ENCODE measurements at regions not wholly inside any gene's neighbourhood (a gene's known extent, or its start where the extent isn't known, plus 50 kb on each side); places are given as distances from the start of the nearest gene placed in this dataset.

DNA sequence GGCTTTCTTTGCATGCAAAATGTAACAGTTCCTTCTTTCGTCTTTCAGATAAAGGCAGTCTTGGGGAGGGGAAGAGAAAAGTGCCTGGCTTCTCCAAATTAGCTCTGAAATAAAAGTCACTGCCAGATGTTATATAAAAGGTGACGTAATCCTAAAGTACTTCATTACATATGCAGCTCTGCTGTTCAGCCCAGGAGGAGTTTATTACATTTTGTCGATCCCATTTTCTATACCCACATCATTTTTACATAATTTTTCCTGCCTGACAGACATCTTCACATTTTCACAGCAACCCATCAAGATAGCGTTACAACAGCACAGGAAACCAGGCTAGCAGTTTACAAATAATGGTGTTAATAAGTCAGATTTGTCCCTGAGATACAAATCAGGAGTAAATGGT lies 86.7 kb upstream of the SLC30A5 start:
- FAIRE-seq, result no peak
- no peaks in the 10 kb centered on the region for H3K36me3 ChIP-seq (ENCODE audit: control insufficient read depth, insufficient read depth, low read length)
- H3K4me1 ChIP-seq (replicated peaks in 1 of 2; ENCODE audit: control insufficient read depth in 2 of 2, insufficient read depth in 2 of 2, low read length in 2 of 2), result no peaks in the 10 kb centered on the region

More for the DNA sequence above, 86.7 kb upstream of the SLC30A5 start:
- Histone ChIP-seq H4K20me1 (replicated peaks; ENCODE audit: control insufficient read depth, insufficient read depth, low read length) (no peaks in the 10 kb centered on the region), H3K4me2 (ENCODE audit: insufficient read depth, low read length) (no peak overlapping the region), H3K4me3 (no peak overlapping the region), H3K79me2 (ENCODE audit: control insufficient read depth, insufficient read depth, low read length) (no peaks in the 10 kb centered on the region), H3K9ac (ENCODE audit: insufficient read depth in 1 of 2, low read depth in 2 of 2, low read length in 2 of 2) (no peak overlapping the region), H3K27ac (ENCODE audit: extremely low read depth, low read depth, low read length) (no peak overlapping the region), H3K9me3 (replicated peaks; ENCODE audit: control insufficient read depth, insufficient read depth, low read depth, low read length) (no peaks in the 10 kb centered on the region), H3K27me3 (ENCODE audit: control insufficient read depth in 2 of 2, insufficient read depth in 2 of 2, low read length in 2 of 2) (peaks cover 0 to 3% of the 10 kb centered on the region in 2 experiments; a peak in 1 of 5 replicates), H2AFZ (ENCODE audit: low read depth, low read length) (no peak overlapping the region), H3K9me1 (ENCODE audit: control insufficient read depth, insufficient read depth, low read length) (no peaks in the 10 kb centered on the region)
- 11% methylated on average over 4 of the region's 4 CpGs for WGBS (ENCODE audit: insufficient coverage, low coverage, missing lambda C conversion rate)
- in situ Hi-C loops (cut with MboI), result no loop called here
- intact Hi-C loops (cut with micrococcal nuclease), result loop anchor here (10.0 kb wide), 1 partner anchor 122 kb away; no protein-coding TSS in a partner anchor
- DNase-seq (ENCODE audit: extremely low read depth in 1 of 4, low spot score in 3 of 4) (no peak), ATAC-seq (no peak)
- TF ChIP-seq ZC3H4 (CRISPR knock-in tag; IDR thresholded peaks at IDR 0.05; ENCODE audit: borderline replicate concordance) (no peak), ZNF609 (CRISPR knock-in tag; IDR thresholded peaks at IDR 0.05; ENCODE audit: borderline replicate concordance) (no peak), RCOR1 (IDR thresholded peaks at IDR 0.05; ENCODE audit: borderline replicate concordance in 1 of 2, low read depth in 2 of 2, low read length in 2 of 2) (no peak), CEBPG (CRISPR knock-in tag; IDR thresholded peaks at IDR 0.05) (no peak), CEBPG (tag; conservative IDR thresholded peaks at IDR 0.05 in 1 of 2, IDR thresholded peaks at IDR 0.05 in 1 of 2) (0 out of 4 replicates have a peak, but pooled peaks of 1 of the 2 experiments have one; percentile 14), ATF7 (IDR thresholded peaks at IDR 0.05) (peak; percentile 68; the same call in 1 of the 2 replicates), ATF3 (IDR thresholded peaks at IDR 0.05) (peak; percentile 60), ATF3 (CRISPR knock-in tag; conservative IDR thresholded peaks at IDR 0.05) (no peak)
- ChIA-PET CTCF (ENCODE audit: low intra/inter-chr PET ratio) (interaction anchor here (1.0 to 2.8 kb wide), 2 partner anchors 17 to 721 kb away, joined by 3 to 11 read pairs; no protein-coding TSS in a partner anchor), POLR2A (no interaction called here)
- no TSS peak for BruUV-seq (replicated peaks)

All from K562 (cell line).